Nephron (organoid): ENCODE measurements at regions not wholly inside any gene's neighbourhood (a gene's known extent, or its start where the extent isn't known, plus 50 kb on each side); places are given as distances from the start of the nearest gene placed in this dataset.

Source experiments
- H3K27ac Mint-ChIP-seq, 3 experiments: 2 replicates each; pipeline ENCODE4 v1.8.0; 2020; ENCODE audit warnings: mixed read lengths in 3 of 3, mild to moderate bottlenecking in 2 of 3, moderate library complexity in 1 of 3
- H3K27me3 Mint-ChIP-seq: 2 replicates; pipeline ENCODE4 v1.8.0; 2021; ENCODE audit warnings: low read depth, mild to moderate bottlenecking, moderate library complexity, mixed read lengths
- H3K36me3 Mint-ChIP-seq: 2 replicates; pipeline ENCODE4 v1.8.0; 2020; ENCODE audit warnings: low read depth, mixed read lengths
- H3K4me1 Mint-ChIP-seq: 2 replicates; pipeline ENCODE4 v1.8.0; 2020; ENCODE audit warnings: mixed read lengths
- H3K4me3 Mint-ChIP-seq, 3 experiments: 2 replicates each; pipeline ENCODE4 v1.8.0; 2020; ENCODE audit warnings: mild to moderate bottlenecking in 3 of 3, mixed read lengths in 3 of 3, moderate library complexity in 2 of 3
- H3K9me3 Mint-ChIP-seq: 2 replicates; pipeline ENCODE4 v1.8.0; 2020; ENCODE audit warnings: mixed read lengths
- CTCF ChIP-seq, 3 experiments: fragments of 200-600 bp; sonication (generic); IDR thresholded peaks; one replicate each; pipeline ENCODE4 v1.5.0; 2021; ENCODE audit warnings: antibody characterized with exemption in 3 of 3; ENCODE audit not compliant: unreplicated experiment in 3 of 3

GRCh38 chr15:31172606-31173005, 71.1 kb upstream of the TRPM1 start:
- no peak overlapping the region for H3K27ac Mint-ChIP-seq
- peaks cover 4% of the 10 kb centered on the region for H3K27me3 Mint-ChIP-seq
- no peak for TF ChIP-seq CTCF (IDR thresholded peaks at IDR 0.05; ENCODE audit: unreplicated experiment in 3 of 3)
- H3K9me3 Mint-ChIP-seq, result no peaks in the 10 kb centered on the region
- H3K4me1 Mint-ChIP-seq, result no peaks in the 10 kb centered on the region
- H3K36me3 Mint-ChIP-seq, result no peaks in the 10 kb centered on the region
- H3K4me3 Mint-ChIP-seq, result no peak overlapping the region

- H3K9me3 Mint-ChIP-seq, result no peaks in the 10 kb centered on the region
- H3K4me1 Mint-ChIP-seq, result no peaks in the 10 kb centered on the region
- H3K27ac Mint-ChIP-seq, result no peak overlapping the region
- no peak overlapping the region for H3K4me3 Mint-ChIP-seq
- H3K36me3 Mint-ChIP-seq, result no peaks in the 10 kb centered on the region
- peaks cover 4% of the 10 kb centered on the region for H3K27me3 Mint-ChIP-seq
- TF ChIP-seq CTCF (IDR thresholded peaks at IDR 0.05; ENCODE audit: unreplicated experiment in 3 of 3), result no peak
Measured at GRCh38 chr15:31173790-31174450, 72.4 kb upstream of the TRPM1 start.

GRCh38 chr15:31175484-31175883, 74.0 kb upstream of the TRPM1 start:
- no peaks in the 10 kb centered on the region for H3K4me1 Mint-ChIP-seq
- H3K9me3 Mint-ChIP-seq, result peaks cover 7% of the 10 kb centered on the region
- H3K36me3 Mint-ChIP-seq, result no peaks in the 10 kb centered on the region
- no peak overlapping the region for H3K4me3 Mint-ChIP-seq
- H3K27ac Mint-ChIP-seq, result no peak overlapping the region
- H3K27me3 Mint-ChIP-seq, result no peaks in the 10 kb centered on the region
- no peak for TF ChIP-seq CTCF (IDR thresholded peaks at IDR 0.05; ENCODE audit: unreplicated experiment in 3 of 3)

- Mint-ChIP-seq H3K9me3 (peaks cover 17% of the 10 kb centered on the region), H3K27me3 (no peaks in the 10 kb centered on the region), H3K36me3 (no peaks in the 10 kb centered on the region), H3K4me1 (no peaks in the 10 kb centered on the region), H3K27ac (no peak overlapping the region), H3K4me3 (no peak overlapping the region)
- TF ChIP-seq CTCF (IDR thresholded peaks at IDR 0.05; ENCODE audit: unreplicated experiment in 3 of 3), result no peak
Measured at GRCh38 chr15:31177951-31178350, 76.4 kb upstream of the TRPM1 start.

GRCh38 chr15:31178705-31179104, 77.2 kb upstream of the TRPM1 start:
- no peaks in the 10 kb centered on the region for H3K4me1 Mint-ChIP-seq
- H3K9me3 Mint-ChIP-seq, result peaks cover 23% of the 10 kb centered on the region
- no peaks in the 10 kb centered on the region for H3K36me3 Mint-ChIP-seq
- no peak overlapping the region for H3K4me3 Mint-ChIP-seq
- no peak for TF ChIP-seq CTCF (IDR thresholded peaks at IDR 0.05; ENCODE audit: unreplicated experiment in 3 of 3)
- no peak overlapping the region for H3K27ac Mint-ChIP-seq
- no peaks in the 10 kb centered on the region for H3K27me3 Mint-ChIP-seq

- H3K27me3 Mint-ChIP-seq, result no peaks in the 10 kb centered on the region
- no peaks in the 10 kb centered on the region for H3K36me3 Mint-ChIP-seq
- TF ChIP-seq CTCF (IDR thresholded peaks at IDR 0.05; ENCODE audit: unreplicated experiment in 3 of 3), result no peak
- no peaks in the 10 kb centered on the region for H3K4me1 Mint-ChIP-seq
- no peak overlapping the region for H3K4me3 Mint-ChIP-seq
- no peak overlapping the region for H3K27ac Mint-ChIP-seq
- H3K9me3 Mint-ChIP-seq, result peaks cover 23% of the 10 kb centered on the region
Measured at GRCh38 chr15:31179693-31180092, 78.2 kb upstream of the TRPM1 start.
